Transverse colon (tissue), 4 donors: ENCODE measurements at regions not wholly inside any gene's neighbourhood (a gene's known extent, or its start where the extent isn't known, plus 50 kb on each side); places are given as distances from the start of the nearest gene placed in this dataset.

Experiments used
- DNase-seq: peaks from one replicate; pipeline ENCODE4 v3.0.0-alpha.2; 2019
- H3K27ac ChIP-seq, 4 donors: fragments of 200-600 bp; sonication (generic); 2 replicates each; pipeline ENCODE4 v1.5.1; 2016 to 2018; ENCODE audit warnings: inconsistent platforms in 4 of 4
- H3K27me3 ChIP-seq: fragments of 200-600 bp; sonication (generic); 2 replicates; pipeline ENCODE4 v1.5.1; 2017; ENCODE audit warnings: inconsistent platforms
- H3K36me3 ChIP-seq, 4 donors: fragments of 200-600 bp; sonication (generic); 2 replicates each; pipeline ENCODE4 v1.5.1; 2017 to 2019; ENCODE audit warnings: inconsistent platforms in 4 of 4
- H3K4me1 ChIP-seq, 4 donors: fragments of 200-600 bp; sonication (generic); 2 replicates each; pipeline ENCODE4 v1.5.1; 2017 to 2020; ENCODE audit warnings: inconsistent platforms in 4 of 4
- H3K4me3 ChIP-seq, 4 donors: fragments of 200-600 bp; sonication (generic); 1 replicate in 1 of 4; 2 replicates in 3 of 4; pipeline versions ENCODE4 v1.5.1 to v1.6.1; 2017 to 2019; ENCODE audit warnings: inconsistent platforms in 4 of 4
- H3K9me3 ChIP-seq, 2 donors: fragments of 200-600 bp; sonication (generic); 2 replicates each; pipeline ENCODE4 v1.5.1; 2017 to 2019; ENCODE audit warnings: inconsistent platforms in 2 of 2
- CTCF ChIP-seq, 5 experiments: fragments of 200-600 bp in 3 of 5; fragments of 450-650 bp in 2 of 5; sonication (generic) in 3 of 5; IDR thresholded peaks; 1 replicate in 2 of 5; 2 replicates in 3 of 5; pipeline ENCODE4 v1.5.1; 2016 to 2017; ENCODE audit warnings: antibody characterized with exemption in 5 of 5, inconsistent platforms in 3 of 5, mild to moderate bottlenecking in 2 of 5, moderate library complexity in 1 of 5
- EP300 ChIP-seq: sonication (generic); formaldehyde crosslinking; IDR thresholded peaks from one replicate; pipeline ENCODE4 v1.6.1; 2017; ENCODE audit warnings: antibody characterized with exemption, low read depth
- POLR2A ChIP-seq: fragments of 450-650 bp; IDR thresholded peaks from one replicate; pipeline ENCODE4 v1.6.1; 2016; ENCODE audit warnings: antibody characterized with exemption, mild to moderate bottlenecking, moderate library complexity
- POLR2AphosphoS5 ChIP-seq, 3 donors: sonication (generic); formaldehyde crosslinking; IDR thresholded peaks; one replicate each; pipeline ENCODE4 v1.6.1; 2016; ENCODE audit warnings: antibody characterized with exemption in 3 of 3
- WGBS, 2 donors: methylation state at CpG; one replicate each; pipeline ENCODE4 v1.1.5; 2018; ENCODE audit warnings: low coverage in 1 of 2; 5-methylcytosine and 5-hydroxymethylcytosine counted together
- in situ Hi-C, 4 donors: fragments of 200-750 bp; cut with MboI; loops; one replicate each; pipeline versions ENCODE4 v1.15.0 to v1.15.1; 2017; ENCODE audit warnings: low sequenced_read_pairs in 3 of 4, low pct_ligation_motif_present in 1 of 4, low pct_unique_long_range_greater_than_20kb in 1 of 4
- intact Hi-C: fragments of 100-400 bp; cut with DNase I; formaldehyde crosslinking; loops from one replicate; pipeline ENCODE4 v1.15.1; 2023; ENCODE audit warnings: low total_unique reads

- no peak for DNase-seq
- Histone ChIP-seq H3K4me1 (no peaks in the 10 kb centered on the region), H3K9me3 (no peaks in the 10 kb centered on the region), H3K4me3 (no peak overlapping the region), H3K27me3 (no peaks in the 10 kb centered on the region), H3K27ac (no peak overlapping the region), H3K36me3 (no peaks in the 10 kb centered on the region)
- in situ Hi-C loops (no loop called here), intact Hi-C loops (no loop called here)
- TF ChIP-seq CTCF (IDR thresholded peaks at IDR 0.05) (no peak), POLR2AphosphoS5 (IDR thresholded peaks at IDR 0.05) (no peak), EP300 (no peak)
- WGBS, 2 donors, result 80 to 100% methylated on average over 1 of the region's 1 CpG
Observed at GRCh38 chr4:92172203-92172602, 131.6 kb upstream of the GRID2 start.

GRCh38 chr4:92175250-92175649 lies 128.5 kb upstream of the GRID2 start:
- H3K4me1 ChIP-seq, result no peaks in the 10 kb centered on the region
- no peak overlapping the region for H3K27ac ChIP-seq
- no peak for DNase-seq
- TF ChIP-seq CTCF (IDR thresholded peaks at IDR 0.05) (peak in 2 of 5 experiments; percentile 14 to 22), POLR2A (no peak), POLR2AphosphoS5 (IDR thresholded peaks at IDR 0.05) (no peak)
- in situ Hi-C loops, result no loop called here
- H3K27me3 ChIP-seq, result no peaks in the 10 kb centered on the region
- no peaks in the 10 kb centered on the region for H3K36me3 ChIP-seq
- intact Hi-C loops, result no loop called here
- no peak overlapping the region for H3K4me3 ChIP-seq
- WGBS, 2 donors, result 20 to 29% methylated on average over 1 of the region's 1 CpG
- H3K9me3 ChIP-seq, result peaks cover 0 to 3% of the 10 kb centered on the region in 2 donors

- in situ Hi-C loops, result no loop called here
- no peak for DNase-seq
- TF ChIP-seq POLR2A (no peak), CTCF (IDR thresholded peaks at IDR 0.05) (no peak), POLR2AphosphoS5 (IDR thresholded peaks at IDR 0.05) (no peak), EP300 (no peak)
- Histone ChIP-seq H3K27me3 (no peaks in the 10 kb centered on the region), H3K27ac (no peak overlapping the region), H3K36me3 (no peaks in the 10 kb centered on the region), H3K9me3 (peaks cover 0 to 4% of the 10 kb centered on the region in 2 donors), H3K4me3 (no peak overlapping the region), H3K4me1 (no peaks in the 10 kb centered on the region)
- 92 to 100% methylated on average over 1 to 36 of the region's 36 CpGs for WGBS, 2 donors
- intact Hi-C loops, result no loop called here
Observed at GRCh38 chr4:92182006-92182735, 121.6 kb upstream of the GRID2 start.

GRCh38 chr4:92182736-92183407 lies 120.9 kb upstream of the GRID2 start:
- intact Hi-C loops, result no loop called here
- Histone ChIP-seq H3K36me3 (no peaks in the 10 kb centered on the region), H3K4me1 (no peaks in the 10 kb centered on the region), H3K4me3 (no peak overlapping the region), H3K27me3 (no peaks in the 10 kb centered on the region), H3K9me3 (peaks cover 0 to 4% of the 10 kb centered on the region in 2 donors), H3K27ac (no peak overlapping the region)
- TF ChIP-seq POLR2AphosphoS5 (IDR thresholded peaks at IDR 0.05) (no peak), POLR2A (no peak), CTCF (IDR thresholded peaks at IDR 0.05) (no peak), EP300 (no peak)
- WGBS, 2 donors, result 96% methylated on average over 33 of the region's 33 CpGs; no CpG with 5 or more reads in 1 of the 2 donors
- in situ Hi-C loops, result no loop called here
- no peak for DNase-seq
